ENCODE measurements at regions not wholly inside any gene's neighbourhood (a gene's known extent, or its start where the extent isn't known, plus 50 kb on each side); places are given as distances from the start of the nearest gene placed in this dataset.

- H3K4me3 ChIP-seq (ENCODE audit: low read depth, low read length) = no peak overlapping the region
- no peak for TF ChIP-seq CTCF (conservative IDR thresholded peaks at IDR 0.05; ENCODE audit: low read depth, low read length)
- DNase-seq (ENCODE audit: low read depth) = peak; percentile 20
These were observed 50.0 kb upstream of the SLC19A1 start for GRCh38 chr21:45592208-45592619.

- DNase-seq (ENCODE audit: low read depth) = no peak
- no peak for TF ChIP-seq CTCF (conservative IDR thresholded peaks at IDR 0.05; ENCODE audit: low read depth, low read length)
- H3K4me3 ChIP-seq (ENCODE audit: low read depth, low read length) = no peak overlapping the region
These were observed 50.4 kb upstream of the SLC19A1 start for GRCh38 chr21:45592626-45593134.

- no peak for TF ChIP-seq CTCF (conservative IDR thresholded peaks at IDR 0.05; ENCODE audit: low read depth, low read length)
- H3K4me3 ChIP-seq (ENCODE audit: low read depth, low read length) = no peak overlapping the region
- no peak for DNase-seq (ENCODE audit: low read depth)
These were observed 50.1 kb upstream of the PCBP3 start for GRCh38 chr21:45593162-45594022.

Data from choroid plexus epithelial cell (primary cell).